Stomach smooth muscle (tissue), 2 donors: ENCODE measurements at regions not wholly inside any gene's neighbourhood (a gene's known extent, or its start where the extent isn't known, plus 50 kb on each side); places are given as distances from the start of the nearest gene placed in this dataset.

Source experiments
- H3K27ac ChIP-seq: one replicate; pipeline ENCODE4 v1.7.0; 2013; ENCODE audit warnings: mild to moderate bottlenecking, low read length, inconsistent platforms
- H3K27me3 ChIP-seq, 2 donors: one replicate each; pipeline ENCODE4 v1.7.0; 2013; ENCODE audit warnings: low read length in 2 of 2; ENCODE audit not compliant: insufficient read depth in 2 of 2, control insufficient read depth in 1 of 2
- H3K36me3 ChIP-seq, 2 donors: one replicate each; pipeline ENCODE4 v1.7.0; 2013; ENCODE audit warnings: low read length in 2 of 2; ENCODE audit not compliant: control insufficient read depth in 2 of 2, insufficient read depth in 2 of 2
- H3K4me1 ChIP-seq: one replicate; pipeline ENCODE4 v1.7.0; 2013; ENCODE audit warnings: low read length; ENCODE audit not compliant: control insufficient read depth, insufficient read depth
- H3K4me3 ChIP-seq, 2 donors: one replicate each; pipeline ENCODE4 v1.7.0; 2013; ENCODE audit warnings: low read length in 2 of 2
- H3K9ac ChIP-seq, 2 donors: one replicate each; pipeline ENCODE4 v1.7.0; 2013; ENCODE audit warnings: low read length in 2 of 2, mild to moderate bottlenecking in 1 of 2
- H3K9me3 ChIP-seq, 2 donors: one replicate each; pipeline ENCODE4 v1.7.0; 2013; ENCODE audit warnings: low read length in 2 of 2; ENCODE audit not compliant: control insufficient read depth in 2 of 2
- donor health status: healthy.
- donor health status: Pancreatic carcinoma.

DNA sequence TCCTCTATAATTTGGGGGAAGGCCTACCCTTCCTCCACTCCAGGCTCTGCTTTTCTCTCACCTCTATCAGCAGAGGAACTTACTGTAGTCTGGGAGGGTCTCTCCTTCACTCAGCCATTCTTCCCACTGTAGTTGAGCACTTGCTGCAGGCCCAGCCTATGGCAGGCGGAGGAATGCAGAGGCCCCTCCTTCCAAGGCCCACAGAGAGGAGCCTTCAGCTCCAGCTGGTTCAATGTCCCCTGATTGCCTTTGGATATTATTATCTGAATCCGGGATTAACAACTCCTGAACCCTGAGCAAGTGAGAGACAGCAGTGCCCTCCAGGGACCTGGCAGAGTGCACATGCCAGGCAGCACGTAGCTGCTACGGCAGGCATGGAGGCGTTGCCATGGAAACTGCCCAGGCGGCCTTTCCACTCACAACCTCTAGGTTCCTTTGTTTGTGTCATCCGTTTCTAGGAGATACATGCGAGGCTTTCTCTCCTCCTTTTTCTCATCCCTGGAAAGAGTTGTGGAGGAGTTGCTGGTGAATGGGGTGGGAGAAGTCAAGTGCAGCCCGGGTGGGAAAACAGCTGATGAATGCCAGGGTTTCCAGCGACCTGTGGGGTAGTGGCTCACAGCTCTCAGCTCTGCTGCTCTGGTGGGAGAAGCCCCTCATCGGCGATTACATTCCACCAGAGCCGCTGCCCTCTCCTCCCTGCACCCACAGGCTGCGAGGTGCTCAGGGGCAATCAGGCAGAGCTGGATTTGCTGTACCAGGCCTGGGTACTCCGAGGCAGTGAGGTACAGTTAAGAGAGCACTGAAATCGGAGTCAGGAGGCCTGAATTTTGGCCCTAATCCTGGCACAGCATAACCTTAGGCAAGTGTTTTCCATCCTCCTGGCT lies 55.3 kb upstream of the HK2 start:
- Histone ChIP-seq H3K27me3 (no peaks in the 10 kb centered on the region), H3K9ac (peak overlapping the region in 1 of 2 donors; percentile 21), H3K4me3 (peak overlapping the region in 1 of 2 donors; percentile 29), H3K36me3 (no peaks in the 10 kb centered on the region), H3K4me1 (peaks cover 5% of the 10 kb centered on the region), H3K27ac (no peak overlapping the region), H3K9me3 (no peaks in the 10 kb centered on the region)

DNA sequence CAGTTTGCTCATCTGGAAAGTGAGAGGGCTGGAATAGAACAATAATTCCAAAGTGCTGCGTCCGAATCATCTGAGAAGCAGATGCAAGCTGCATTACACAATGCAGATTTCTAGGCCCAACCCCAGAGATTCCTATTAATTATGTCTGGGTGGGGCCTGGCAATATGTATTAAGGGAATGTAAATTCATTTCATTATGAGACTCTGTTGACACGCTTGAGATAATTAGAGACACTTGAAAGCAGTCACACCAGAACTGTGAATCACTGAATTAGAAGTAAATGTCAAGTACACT lies 54.7 kb upstream of the HK2 start:
- H3K27me3 ChIP-seq: no peaks in the 10 kb centered on the region
- H3K27ac ChIP-seq: no peak overlapping the region
- H3K9ac ChIP-seq: no peak overlapping the region
- H3K4me1 ChIP-seq: peaks cover 5% of the 10 kb centered on the region
- no peak overlapping the region for H3K4me3 ChIP-seq
- no peaks in the 10 kb centered on the region for H3K9me3 ChIP-seq
- H3K36me3 ChIP-seq: no peaks in the 10 kb centered on the region

DNA sequence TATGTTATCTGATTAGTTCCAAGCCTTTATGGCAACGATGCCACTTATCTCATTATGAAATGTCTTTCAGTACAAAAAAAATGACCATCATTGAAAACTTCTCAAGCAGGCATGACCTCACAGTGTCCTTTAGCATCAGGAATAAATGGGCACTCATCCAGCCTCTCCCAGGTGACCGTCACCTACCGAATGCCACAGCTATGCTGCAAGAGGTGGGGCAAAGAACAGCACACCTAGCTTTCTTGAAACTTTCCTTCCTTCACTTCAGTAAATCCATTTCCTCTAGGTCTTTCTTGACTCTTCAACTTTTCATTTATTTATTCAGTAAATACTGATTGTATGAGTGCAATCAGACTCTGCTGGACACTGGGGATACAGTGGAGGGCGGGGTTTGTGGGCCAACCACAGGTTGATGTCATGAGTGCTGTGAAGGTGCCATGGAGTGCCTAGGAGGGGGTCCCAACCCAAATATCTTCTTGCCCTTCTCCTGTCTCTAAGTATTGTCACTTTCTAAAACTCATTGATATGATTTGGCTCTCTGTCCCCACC lies 54.3 kb upstream of the HK2 start:
- no peak overlapping the region for H3K4me3 ChIP-seq
- H3K4me1 ChIP-seq: peaks cover 5% of the 10 kb centered on the region
- H3K27ac ChIP-seq: no peak overlapping the region
- no peaks in the 10 kb centered on the region for H3K36me3 ChIP-seq
- no peaks in the 10 kb centered on the region for H3K9me3 ChIP-seq
- H3K9ac ChIP-seq: no peak overlapping the region
- H3K27me3 ChIP-seq: no peaks in the 10 kb centered on the region
